H9 (cell line): ENCODE measurements at regions not wholly inside any gene's neighbourhood (a gene's known extent, or its start where the extent isn't known, plus 50 kb on each side); places are given as distances from the start of the nearest gene placed in this dataset.

Source experiments
- DNase-seq: peaks from one replicate; pipeline ENCODE4 v3.0.0-alpha.2; 2017
- H2AFZ ChIP-seq: one replicate; pipeline ENCODE4 v1.6.1; 2013; ENCODE audit warnings: mild to moderate bottlenecking, low read length, control low read depth, moderate library complexity
- H2AK5ac ChIP-seq: 2 replicates; pipeline ENCODE4 v1.6.1; 2013; ENCODE audit warnings: low read length, control low read depth, mixed read lengths; ENCODE audit not compliant: insufficient read length
- H2BK120ac ChIP-seq: one replicate; pipeline ENCODE4 v1.6.1; 2013; ENCODE audit warnings: low read depth, mild to moderate bottlenecking, low read length, control low read depth, inconsistent platforms; ENCODE audit not compliant: poor library complexity, severe bottlenecking
- H2BK12ac ChIP-seq: 2 replicates; pipeline ENCODE4 v1.6.1; 2013; ENCODE audit warnings: low read length, control low read depth, mixed read lengths, low read depth; ENCODE audit not compliant: insufficient read length
- H2BK15ac ChIP-seq: 2 replicates; pipeline ENCODE4 v1.6.1; 2013; ENCODE audit warnings: low read depth, low read length, control low read depth
- H2BK20ac ChIP-seq: one replicate; pipeline ENCODE4 v1.6.1; 2013; ENCODE audit warnings: low read depth, mild to moderate bottlenecking, low read length, control low read depth, inconsistent platforms; ENCODE audit not compliant: poor library complexity, severe bottlenecking
- H2BK5ac ChIP-seq: 2 replicates; pipeline ENCODE4 v1.6.1; 2013; ENCODE audit warnings: low read length, control low read depth, mixed read lengths; ENCODE audit not compliant: insufficient read length
- H3K14ac ChIP-seq: 2 replicates; pipeline ENCODE4 v1.6.1; 2013; ENCODE audit warnings: low read length, control low read depth; ENCODE audit not compliant: insufficient read depth
- H3K18ac ChIP-seq: 2 replicates; pipeline ENCODE4 v1.6.1; 2013; ENCODE audit warnings: low read depth, mild to moderate bottlenecking, mixed read lengths, low read length, control low read depth; ENCODE audit not compliant: insufficient read length
- H3K23ac ChIP-seq: 2 replicates; pipeline ENCODE4 v1.6.1; 2013; ENCODE audit warnings: low read length, control low read depth, mixed read lengths, low read depth; ENCODE audit not compliant: insufficient read length
- H3K23me2 ChIP-seq: 2 replicates; pipeline ENCODE4 v1.6.1; 2013; ENCODE audit warnings: low read depth, mild to moderate bottlenecking, mixed read lengths, low read length, control low read depth; ENCODE audit not compliant: insufficient read length, poor library complexity, severe bottlenecking
- H3K27ac ChIP-seq: 2 replicates; pipeline ENCODE4 v1.5.1; 2013; ENCODE audit warnings: low read length, control low read depth, mixed read lengths, low read depth; ENCODE audit not compliant: insufficient read length
- H3K27me3 ChIP-seq: 2 replicates; pipeline ENCODE4 v1.6.1; 2013; ENCODE audit warnings: low read length, control low read depth, inconsistent platforms; ENCODE audit not compliant: insufficient read depth
- H3K4ac ChIP-seq: 2 replicates; pipeline ENCODE4 v1.6.1; 2013; ENCODE audit warnings: low read depth, mild to moderate bottlenecking, control low read depth, inconsistent platforms, low read length, moderate library complexity
- H3K4me1 ChIP-seq: 2 replicates; pipeline ENCODE4 v1.6.1; 2013; ENCODE audit warnings: low read length, control low read depth, inconsistent platforms; ENCODE audit not compliant: insufficient read depth
- H3K4me2 ChIP-seq: 2 replicates; pipeline ENCODE4 v1.6.1; 2013; ENCODE audit warnings: low read length, control low read depth, mixed read lengths; ENCODE audit not compliant: insufficient read length, insufficient read depth
- H3K56ac ChIP-seq: 2 replicates; pipeline ENCODE4 v1.6.1; 2013; ENCODE audit warnings: low read depth, mild to moderate bottlenecking, mixed read lengths, low read length, control low read depth; ENCODE audit not compliant: insufficient read length
- H3K79me1 ChIP-seq: 2 replicates; pipeline ENCODE4 v1.6.1; 2013; ENCODE audit warnings: low read depth, mild to moderate bottlenecking, moderate library complexity, low read length, control low read depth, inconsistent platforms; ENCODE audit not compliant: insufficient read depth, poor library complexity, severe bottlenecking
- H3K79me2 ChIP-seq: 2 replicates; pipeline ENCODE4 v1.6.1; 2013; ENCODE audit warnings: low read length, control low read depth, inconsistent platforms; ENCODE audit not compliant: insufficient read depth
- H3K9ac ChIP-seq: 2 replicates; pipeline ENCODE4 v1.6.1; 2013; ENCODE audit warnings: low read length, control low read depth, mixed read lengths; ENCODE audit not compliant: insufficient read length; ENCODE audit errors: extremely low read depth
- H3K9me3 ChIP-seq: one replicate; pipeline ENCODE4 v1.6.1; 2013; ENCODE audit warnings: low read depth, low read length, inconsistent platforms; ENCODE audit not compliant: control insufficient read depth
- H3T11ph ChIP-seq: one replicate; pipeline ENCODE4 v1.6.1; 2013; ENCODE audit warnings: mild to moderate bottlenecking, low read length, control low read depth, inconsistent platforms
- H4K20me1 ChIP-seq: one replicate; pipeline ENCODE4 v1.6.1; 2013; ENCODE audit not compliant: control insufficient read depth, insufficient read length, insufficient read depth
- H4K5ac ChIP-seq: 2 replicates; pipeline ENCODE4 v1.6.1; 2013; ENCODE audit warnings: low read depth, mild to moderate bottlenecking, mixed read lengths, low read length, control low read depth; ENCODE audit not compliant: insufficient read length
- H4K8ac ChIP-seq: replicated peaks from 2 replicates; pipeline ENCODE4 v1.6.1; 2013; ENCODE audit warnings: low read length, control low read depth, mixed read lengths, low read depth; ENCODE audit not compliant: insufficient read length
- H4K91ac ChIP-seq: 2 replicates; pipeline ENCODE4 v1.6.1; 2013; ENCODE audit warnings: low read depth, mild to moderate bottlenecking, moderate library complexity, mixed read lengths, low read length, control low read depth; ENCODE audit not compliant: insufficient read length
- H3K27ac Mint-ChIP-seq, 3 experiments: 2 replicates in 2 of 3; 3 replicates in 1 of 3; pipeline ENCODE4 v1.8.0; 2020 to 2021; ENCODE audit warnings: mixed read lengths in 3 of 3, mild to moderate bottlenecking in 1 of 3, moderate library complexity in 1 of 3
- H3K27me3 Mint-ChIP-seq: 2 replicates; pipeline ENCODE4 v1.8.0; 2021; ENCODE audit warnings: low read depth, mild to moderate bottlenecking, moderate library complexity, mixed read lengths
- H3K36me3 Mint-ChIP-seq, 3 experiments: 2 replicates in 2 of 3; 3 replicates in 1 of 3; pipeline ENCODE4 v1.8.0; 2020 to 2021; ENCODE audit warnings: low read depth in 3 of 3, mixed read lengths in 3 of 3; ENCODE audit not compliant: insufficient read depth in 1 of 3
- H3K4me1 Mint-ChIP-seq, 2 experiments: 2 replicates each; pipeline ENCODE4 v1.8.0; 2020; ENCODE audit warnings: mixed read lengths in 2 of 2
- H3K4me3 Mint-ChIP-seq, 2 experiments: 2 replicates in 1 of 2; 3 replicates in 1 of 2; pipeline ENCODE4 v1.8.0; 2020 to 2021; ENCODE audit warnings: mild to moderate bottlenecking in 2 of 2, mixed read lengths in 2 of 2, moderate library complexity in 1 of 2
- H3K9me3 Mint-ChIP-seq, 2 experiments: 2 replicates in 1 of 2; 3 replicates in 1 of 2; pipeline ENCODE4 v1.8.0; 2020; ENCODE audit warnings: mild to moderate bottlenecking in 2 of 2, mixed read lengths in 2 of 2, moderate library complexity in 1 of 2
- CTCF ChIP-seq: fragments of 200-600 bp; sonication (generic); conservative IDR thresholded peaks from 3 replicates; pipeline ENCODE4 v1.8.0; 2021; ENCODE audit warnings: antibody characterized with exemption, mild to moderate bottlenecking
- WGBS: extraction: QIAGEN DNeasy Blood & Tissue Kit; methylation state at CpG from one replicate; pipeline ENCODE4 v1.1.7; 2013; ENCODE audit warnings: missing lambda C conversion rate, low lambda C conversion rate, mixed read lengths; ENCODE audit not compliant: insufficient read length; ENCODE audit errors: extremely low coverage; 5-methylcytosine and 5-hydroxymethylcytosine counted together

GRCh38 chr2:9113262-9113661 lies 93.3 kb upstream of the ASAP2 start:
- Histone ChIP-seq H3K23me2 (no peaks in the 10 kb centered on the region), H3K23ac (no peak overlapping the region), H3K9ac (no peak overlapping the region), H3K27me3 (no peaks in the 10 kb centered on the region), H2BK12ac (no peak overlapping the region), H3K4me2 (no peak overlapping the region), H3K27ac (no peak overlapping the region), H3K56ac (no peak overlapping the region), H4K20me1 (no peaks in the 10 kb centered on the region), H4K8ac (no peak overlapping the region), H3K4me1 (no peaks in the 10 kb centered on the region), H3K4ac (no peak overlapping the region), H2BK120ac (no peak overlapping the region), H2BK15ac (no peak overlapping the region), H3K79me2 (no peaks in the 10 kb centered on the region), H4K91ac (no peak overlapping the region), H2AK5ac (no peak overlapping the region), H3K9me3 (no peaks in the 10 kb centered on the region), H3K18ac (no peak overlapping the region), H4K5ac (no peak overlapping the region), H2BK5ac (no peak overlapping the region), H3T11ph (no peak overlapping the region), H2BK20ac (no peak overlapping the region), H3K14ac (no peak overlapping the region), H2AFZ (no peak overlapping the region), H3K79me1 (no peaks in the 10 kb centered on the region)
- no peak for TF ChIP-seq CTCF
- no peak for DNase-seq
- no peak overlapping the region for H3K4me3 Mint-ChIP-seq
- H3K27ac Mint-ChIP-seq: no peak overlapping the region; a peak in 1 of 7 replicates
- peaks cover 11 to 24% of the 10 kb centered on the region in 2 experiments for H3K4me1 Mint-ChIP-seq
- no CpG with 5 or more reads among the region's 6 CpGs for WGBS
- no peaks in the 10 kb centered on the region for H3K9me3 Mint-ChIP-seq
- H3K27me3 Mint-ChIP-seq: no peaks in the 10 kb centered on the region; the same call in 1 of the 2 replicates
- H3K36me3 Mint-ChIP-seq: no peaks in the 10 kb centered on the region; a peak in 1 of 7 replicates
